Endothelial cell of umbilical vein (primary cell): ENCODE measurements at regions not wholly inside any gene's neighbourhood (a gene's known extent, or its start where the extent isn't known, plus 50 kb on each side); places are given as distances from the start of the nearest gene placed in this dataset.
"Not testable (repeated sequence)": the region's sequence is repeated elsewhere in the genome, so short reads cannot be mapped to it uniquely, and the experiment has no call there.

Experiments used
- CTCF ChIP-seq, 2 donors: IDR thresholded peaks; 1 replicate in 1 of 2; 2 replicates in 1 of 2; pipeline ENCODE4 v1.5.1; 2011; ENCODE audit warnings: low read length in 2 of 2, mild to moderate bottlenecking in 2 of 2, moderate library complexity in 2 of 2, control low read depth in 1 of 2, inconsistent platforms in 1 of 2, low read depth in 1 of 2; ENCODE audit not compliant: insufficient read depth in 1 of 2; ENCODE audit errors: extremely low read depth in 1 of 2
- POLR2A ChIP-seq: IDR thresholded peaks from 2 replicates; pipeline ENCODE4 v1.6.1; 2012; ENCODE audit warnings: low read depth, mild to moderate bottlenecking, control low read depth, low read length
- POLR2AphosphoS5 ChIP-seq: IDR thresholded peaks from 2 replicates; pipeline ENCODE4 v1.6.1; 2012; ENCODE audit warnings: low read depth, mild to moderate bottlenecking, control low read depth, low read length, moderate library complexity; ENCODE audit not compliant: insufficient read depth
- TF ChIP-seq, protein P1 (sequence below): IDR thresholded peaks from 2 replicates; pipeline ENCODE4 v1.6.1; 2011; ENCODE audit not compliant: insufficient read depth, insufficient read length

GRCh38 chr12:131304642-131305041, 350.9 kb downstream of the ADGRD1 start:
- not testable (repeated sequence) for TF ChIP-seq CTCF (IDR thresholded peaks at IDR 0.05; ENCODE audit: extremely low read depth in 1 of 2, insufficient read depth in 1 of 2, low read depth in 1 of 2, low read length in 2 of 2); POLR2A; POLR2AphosphoS5
- TF ChIP-seq, protein P1, sequence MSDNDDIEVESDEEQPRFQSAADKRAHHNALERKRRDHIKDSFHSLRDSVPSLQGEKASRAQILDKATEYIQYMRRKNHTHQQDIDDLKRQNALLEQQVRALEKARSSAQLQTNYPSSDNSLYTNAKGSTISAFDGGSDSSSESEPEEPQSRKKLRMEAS, result not testable (repeated sequence)
